Stimulated activated CD4-positive, alpha-beta T cell treated with anti-CD3 and anti-CD28 coated beads, Interleukin-4, amount 100 ng/mL, for 48 hours (primary cell): ENCODE measurements at regions not wholly inside any gene's neighbourhood (a gene's known extent, or its start where the extent isn't known, plus 50 kb on each side); places are given as distances from the start of the nearest gene placed in this dataset.
"Not testable (repeated sequence)": the region's sequence is repeated elsewhere in the genome, so short reads cannot be mapped to it uniquely, and the experiment has no call there.

ENCODE experiments used
- DNase-seq, 2 donors: peaks; one replicate each; pipeline ENCODE4 v3.0.0-alpha.2; 2020; ENCODE audit warnings: low read depth in 2 of 2

GRCh38 chr2:16244153-16244965 lies 304.0 kb downstream of the MYCN start:
- no peak for DNase-seq

DNA sequence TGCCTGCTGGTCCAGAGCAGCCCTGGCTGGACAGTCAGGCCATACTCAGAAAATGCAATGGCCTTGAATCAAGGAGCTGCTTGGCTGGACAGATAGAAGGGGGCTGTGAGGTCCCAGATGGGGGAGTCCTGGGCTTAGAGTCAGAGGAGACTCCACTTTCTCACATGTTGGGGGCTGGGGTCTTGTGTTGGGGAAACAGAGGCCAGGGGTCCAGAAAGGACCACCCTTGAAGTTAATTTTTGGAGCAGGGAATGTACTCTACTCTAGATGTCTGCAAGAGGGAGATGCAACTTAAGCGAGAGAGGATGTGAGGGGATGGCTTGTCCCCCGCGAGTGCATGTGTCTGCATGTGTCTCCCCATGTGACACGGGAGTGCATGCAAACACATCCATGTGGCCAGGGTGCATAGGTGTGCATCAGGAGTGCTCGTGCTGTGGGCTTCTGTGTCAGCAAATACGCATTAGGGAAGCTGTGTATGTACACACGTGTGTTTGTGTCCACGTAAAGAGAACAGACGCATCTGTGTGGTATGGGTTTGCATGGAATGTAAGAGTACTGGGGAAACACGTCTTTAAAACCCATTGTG lies 303.2 kb downstream of the MYCN start:
- no peak for DNase-seq

- DNase-seq, result no peak
These were observed 302.6 kb downstream of the MYCN start for GRCh38 chr2:16242906-16243305.

DNA sequence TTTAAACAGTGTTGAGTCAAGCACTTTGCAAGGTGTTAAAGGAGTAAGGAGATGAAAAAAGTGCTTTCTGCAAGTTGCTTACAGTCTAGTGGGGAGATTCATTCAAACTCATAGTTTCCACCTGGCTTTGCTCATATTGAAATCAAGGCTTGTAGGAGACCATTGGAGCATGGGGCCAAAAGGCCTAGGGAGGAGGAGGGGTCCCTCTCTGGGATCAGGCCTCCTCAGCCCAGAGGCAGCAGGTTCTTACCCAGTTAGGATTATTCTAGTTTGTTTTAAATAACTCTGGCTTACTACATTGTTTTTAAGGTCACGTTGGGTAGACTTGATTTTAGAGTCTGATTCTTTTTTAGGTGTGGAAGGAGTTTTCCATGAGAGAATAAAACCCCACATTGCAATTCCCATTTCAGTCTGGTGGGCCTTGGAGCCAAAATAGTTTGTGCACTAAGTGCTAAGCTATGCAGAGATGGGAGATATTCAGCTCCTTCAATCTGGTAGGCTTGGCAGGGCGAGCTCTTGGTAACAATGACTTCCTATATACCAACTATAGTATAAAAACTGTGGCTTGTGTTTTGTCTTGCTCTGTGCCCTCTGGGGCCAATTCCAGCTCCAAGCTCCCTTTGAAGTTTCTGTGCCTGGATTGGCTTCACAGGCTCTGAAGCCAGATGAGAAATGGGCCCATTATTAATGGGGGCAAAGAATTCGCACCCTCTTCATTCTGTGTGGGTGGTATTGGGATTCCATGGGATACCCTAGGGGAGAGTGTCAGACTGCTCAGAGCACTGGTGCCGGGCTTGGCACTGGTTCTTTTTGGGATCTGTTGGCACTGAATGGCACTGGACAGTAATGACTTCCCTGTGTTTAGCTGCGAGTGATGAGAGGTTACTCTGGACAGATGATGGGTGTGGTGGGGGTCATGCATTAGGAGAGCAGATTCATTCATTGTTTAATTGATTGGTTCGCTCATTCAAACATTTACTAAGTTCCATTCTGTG lies 301.1 kb downstream of the MYCN start:
- DNase-seq, result no peak

DNA sequence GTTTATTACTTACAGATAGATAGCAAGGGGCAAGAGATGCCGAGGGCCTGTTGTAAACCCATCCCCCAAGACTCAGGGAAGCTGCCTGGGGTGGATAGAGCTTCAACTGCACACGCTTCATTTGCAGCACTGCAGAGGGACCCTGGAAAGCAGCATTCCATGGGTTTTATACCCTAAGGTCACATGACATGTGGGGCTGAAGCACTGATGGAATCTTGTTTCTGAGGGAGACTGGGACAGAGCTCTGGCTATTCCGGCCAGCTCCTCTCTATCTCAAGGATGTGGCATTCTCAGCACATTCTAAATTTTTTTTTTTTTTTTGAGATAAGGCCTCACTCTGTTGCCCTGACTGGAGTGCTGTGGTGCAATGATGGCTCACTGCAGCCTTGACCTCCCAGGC lies 300.1 kb downstream of the MYCN start:
- no peak for DNase-seq

- DNase-seq, result no peak
These were observed 299.0 kb downstream of the MYCN start for GRCh38 chr2:16239296-16239850.

DNA sequence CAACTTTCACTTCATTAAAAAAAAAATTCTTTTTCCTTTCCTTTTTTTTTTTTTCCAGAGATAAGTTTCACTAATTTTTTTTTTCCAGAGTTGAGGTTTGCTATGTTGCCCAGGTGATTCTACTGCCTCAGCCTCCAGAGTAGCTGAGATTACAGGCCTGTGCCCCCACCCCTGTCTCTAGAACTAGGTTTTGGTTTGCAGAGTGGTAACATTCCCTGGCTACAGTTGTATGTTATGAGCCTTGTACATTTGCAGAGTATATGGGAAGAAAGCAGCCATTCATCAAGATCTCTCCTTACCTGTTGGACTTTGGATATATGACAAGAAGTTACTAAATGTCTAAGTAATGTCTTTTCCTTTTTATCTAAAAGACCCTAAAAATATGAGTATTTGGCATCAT lies 298.4 kb downstream of the MYCN start:
- DNase-seq, result no peak

DNA sequence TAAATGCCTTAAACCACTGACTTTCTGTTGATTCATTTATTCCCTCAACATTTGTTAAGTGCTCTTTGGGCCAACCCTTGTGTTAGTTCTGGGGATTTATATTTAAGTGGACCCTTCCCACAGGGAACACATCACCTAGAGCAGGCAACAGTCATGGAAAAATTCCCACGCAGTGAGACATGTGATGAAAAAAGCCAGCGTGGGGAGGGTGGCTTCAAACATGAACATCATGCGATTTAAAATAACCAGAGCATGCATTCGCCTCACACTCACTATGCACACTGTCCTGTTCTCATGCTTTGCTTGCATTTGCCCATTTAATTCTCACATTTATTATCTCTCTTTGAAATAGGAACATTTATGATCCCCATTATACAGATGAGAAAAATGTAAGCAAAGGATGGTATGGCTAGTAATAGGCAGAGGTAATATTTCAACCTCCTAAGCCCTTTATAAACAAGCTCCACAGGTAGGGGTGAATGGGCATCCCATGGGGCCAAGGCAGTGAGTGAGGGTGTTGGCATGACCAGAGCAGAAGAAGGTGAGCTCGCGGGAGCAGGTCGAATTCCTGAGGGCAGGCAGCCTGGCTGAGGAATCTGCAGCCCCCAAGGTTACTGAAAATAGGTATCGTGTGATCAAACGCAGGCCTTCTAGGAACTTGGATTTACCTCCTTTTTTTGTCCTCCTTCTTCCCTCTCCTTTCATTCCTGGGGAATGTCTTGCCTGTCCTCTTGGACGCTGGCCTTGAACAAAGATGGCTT lies 297.8 kb downstream of the MYCN start:
- no peak for DNase-seq

DNA sequence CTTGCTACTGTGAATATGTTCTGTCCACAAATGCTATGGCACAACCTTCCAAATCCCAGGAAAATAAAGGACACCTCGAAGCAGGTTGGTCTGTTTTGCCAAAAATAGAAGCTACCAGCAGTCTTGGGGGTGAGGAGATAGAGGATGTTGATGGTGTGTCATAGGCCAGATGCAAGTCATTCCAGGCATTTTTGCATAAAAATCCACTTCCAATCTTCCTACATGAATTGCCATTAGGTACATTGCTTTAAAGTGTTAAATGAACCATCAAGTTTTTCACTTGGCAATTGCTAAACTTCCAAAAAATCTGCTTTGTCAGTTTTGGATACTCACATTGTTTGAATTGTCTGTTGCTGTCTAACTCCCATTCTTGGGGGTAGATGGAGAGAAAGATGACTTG lies 295.4 kb downstream of the MYCN start:
- no peak for DNase-seq

DNA sequence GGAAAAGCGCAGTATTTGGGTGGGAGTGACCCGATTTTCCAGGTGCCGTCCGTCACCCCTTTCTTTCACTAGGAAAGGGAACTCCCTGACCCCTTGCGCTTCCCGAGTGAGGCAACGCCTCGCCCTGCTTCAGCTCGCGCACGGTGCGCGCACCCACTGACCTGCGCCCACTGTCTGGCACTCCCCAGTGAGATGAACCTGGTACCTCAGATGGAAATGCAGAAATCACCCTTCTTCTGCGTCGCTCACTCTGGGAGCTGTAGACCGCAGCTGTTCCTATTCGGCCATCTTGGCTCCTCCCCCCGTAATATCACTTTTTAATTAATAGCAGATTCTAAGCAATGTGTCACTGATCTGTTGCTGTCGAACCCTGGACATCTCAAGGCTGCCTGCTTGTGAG lies 294.9 kb downstream of the MYCN start:
- DNase-seq, result not testable (repeated sequence)

GRCh38 chr2:16228951-16229350 lies 288.6 kb downstream of the MYCN start:
- no peak for DNase-seq

GRCh38 chr2:16228471-16228870 lies 288.1 kb downstream of the MYCN start:
- DNase-seq, result no peak

DNA sequence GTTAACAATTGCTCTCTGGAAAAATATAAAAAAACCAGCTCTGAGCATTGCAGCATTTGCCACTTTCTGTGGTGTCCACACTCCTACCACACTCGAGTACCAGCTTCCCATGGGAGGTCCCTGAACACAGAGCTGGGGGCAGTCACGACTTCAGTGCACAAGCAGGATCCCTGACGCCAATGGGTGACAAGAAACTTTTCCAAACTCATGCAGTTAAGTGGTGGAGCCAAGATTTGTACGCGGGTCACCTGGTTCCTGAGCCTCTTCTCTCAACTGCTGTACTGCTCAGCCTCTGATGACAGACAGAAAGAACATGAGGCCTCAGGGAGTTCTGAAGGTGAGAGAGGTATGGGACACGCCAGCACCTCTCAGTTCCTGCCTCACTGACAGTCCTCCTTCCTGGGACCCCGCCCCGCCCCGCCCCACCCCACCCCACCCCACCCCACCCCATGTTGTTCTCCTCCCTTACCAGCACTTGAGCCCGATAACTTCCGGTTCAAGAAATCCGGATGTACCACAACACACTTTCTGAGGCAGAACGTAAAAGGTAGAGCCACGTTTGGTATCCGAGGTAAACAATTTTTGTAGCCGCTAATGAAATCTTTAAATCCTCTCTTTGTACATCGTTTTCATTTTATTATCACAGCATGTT lies 287.6 kb downstream of the MYCN start:
- no peak for DNase-seq

- no peak for DNase-seq
These were observed 286.8 kb downstream of the MYCN start for GRCh38 chr2:16226943-16227664.

GRCh38 chr2:16226381-16226780 lies 286.0 kb downstream of the MYCN start:
- no peak for DNase-seq

DNA sequence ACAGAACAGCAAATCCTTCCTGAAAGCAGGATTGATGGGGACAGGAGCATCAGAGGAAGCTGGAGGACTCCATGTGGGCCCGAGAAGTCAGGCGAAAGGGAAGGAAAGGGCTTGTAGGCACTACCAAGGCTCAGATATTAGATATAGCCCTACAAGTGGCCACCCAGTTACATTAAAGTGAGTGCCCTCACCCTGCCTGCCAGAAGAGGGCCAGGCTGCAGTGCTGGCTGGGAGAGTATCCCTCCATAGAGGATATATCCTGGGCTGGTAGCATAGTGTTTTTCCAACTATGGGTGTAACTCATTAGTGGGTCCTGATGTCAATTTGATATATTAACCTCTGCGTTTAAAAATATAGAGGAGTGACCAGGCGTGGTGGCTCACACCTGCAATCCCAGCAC lies 285.2 kb downstream of the MYCN start:
- DNase-seq, result no peak

DNA sequence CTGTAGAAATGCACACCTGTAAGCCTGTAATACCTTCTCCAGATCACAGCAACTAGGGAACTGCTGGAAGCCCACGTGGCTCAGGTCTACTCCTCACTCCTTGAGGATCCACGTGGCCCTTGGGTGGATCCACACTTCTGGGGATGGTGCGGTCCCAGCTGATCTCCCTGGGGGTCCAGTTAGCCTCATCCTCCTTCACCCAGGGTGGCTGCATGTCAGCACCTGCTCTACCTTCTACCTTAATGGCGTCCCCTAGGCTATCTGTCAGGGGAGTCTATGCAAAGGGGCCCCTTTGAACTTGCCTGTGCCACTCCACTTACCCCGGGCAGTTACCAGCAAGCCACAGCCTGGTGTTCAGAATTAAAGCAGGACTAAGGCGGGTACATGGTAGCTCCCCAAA lies 284.7 kb downstream of the MYCN start:
- DNase-seq, result no peak

GRCh38 chr2:16224298-16225045 lies 284.1 kb downstream of the MYCN start:
- no peak for DNase-seq

DNA sequence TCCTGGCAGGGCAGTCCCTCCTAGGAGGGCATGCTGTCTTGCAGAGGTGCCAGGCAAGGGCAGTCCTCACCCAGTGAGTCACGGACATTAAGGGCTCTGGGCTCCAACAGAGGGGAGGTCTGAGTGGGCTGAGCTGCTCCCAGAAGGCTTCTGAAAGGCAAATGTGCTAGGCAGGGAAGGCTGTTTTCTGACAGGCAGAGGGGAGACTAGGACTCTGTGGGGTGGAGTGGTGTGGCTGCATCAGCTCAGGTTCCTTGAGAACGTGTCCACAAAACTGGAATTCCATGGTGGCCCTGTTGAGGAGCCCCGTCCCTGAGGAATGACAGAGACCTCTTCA lies 283.5 kb downstream of the MYCN start:
- no peak for DNase-seq
